ENCODE measurements at regions not wholly inside any gene's neighbourhood (a gene's known extent, or its start where the extent isn't known, plus 50 kb on each side); places are given as distances from the start of the nearest gene placed in this dataset.

GRCh38 chr18:1983746-1984515 lies 587.4 kb downstream of the METTL4 start:
- no peak for DNase-seq (ENCODE audit: low spot score)
- no peak overlapping the region for H3K4me3 ChIP-seq
- TF ChIP-seq CTCF (IDR thresholded peaks at IDR 0.05), result no peak
- no peak overlapping the region for H3K27ac ChIP-seq

- no peak for TF ChIP-seq CTCF (IDR thresholded peaks at IDR 0.05)
- Histone ChIP-seq H3K4me3 (no peak overlapping the region), H3K27ac (no peak overlapping the region)
- DNase-seq (ENCODE audit: low spot score), result no peak
Observed at GRCh38 chr18:1993866-1994265, 577.4 kb downstream of the METTL4 start.

DNA sequence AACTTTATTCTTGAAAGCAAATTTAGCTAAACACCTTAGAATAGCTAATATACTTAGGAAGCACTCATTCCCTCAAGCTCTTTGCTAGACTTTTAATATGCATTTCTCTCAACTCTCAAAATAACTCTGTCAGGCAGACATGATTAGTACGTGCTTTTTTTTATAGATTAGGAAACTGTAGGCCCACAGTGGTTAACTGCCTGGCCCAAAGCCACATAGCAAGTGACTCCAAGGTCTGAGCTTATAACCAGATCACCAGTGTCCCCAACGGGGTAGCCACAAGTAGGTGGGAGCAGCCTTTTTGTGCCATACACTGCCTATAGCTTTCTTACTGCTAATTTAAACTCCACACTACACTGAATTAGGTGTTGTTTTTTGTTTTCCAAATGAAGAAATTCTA lies 576.8 kb downstream of the METTL4 start:
- H3K27ac ChIP-seq, result no peak overlapping the region
- H3K4me3 ChIP-seq, result no peak overlapping the region
- TF ChIP-seq CTCF (IDR thresholded peaks at IDR 0.05), result no peak
- no peak for DNase-seq (ENCODE audit: low spot score)

DNA sequence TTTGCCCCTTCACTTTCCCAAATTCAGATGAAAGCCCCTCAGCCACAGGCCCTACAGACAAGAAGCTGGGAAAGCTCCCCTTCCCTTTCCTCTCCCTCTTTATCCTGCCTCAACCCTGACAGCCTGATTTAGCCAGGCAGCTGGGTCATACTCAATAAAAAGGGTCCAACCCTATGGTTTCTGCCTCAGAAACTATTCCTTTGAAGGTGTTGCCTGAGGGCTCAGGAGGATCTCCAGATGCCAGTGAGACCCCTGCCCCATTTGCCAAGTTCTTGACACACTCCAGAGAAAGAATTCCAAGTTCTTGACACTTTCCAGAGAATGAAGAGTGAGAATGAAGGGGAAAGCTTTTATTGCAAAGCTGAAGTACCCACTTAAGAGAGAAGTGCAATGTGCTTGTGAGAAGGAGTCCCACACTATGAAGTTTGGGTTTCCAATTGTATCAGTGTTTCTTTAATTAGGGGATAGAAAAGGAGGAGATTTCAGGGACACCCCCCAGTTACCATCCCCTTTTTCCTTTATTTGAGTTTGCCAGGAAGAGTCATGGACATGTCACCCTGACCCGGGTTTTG lies 576.2 kb downstream of the METTL4 start:
- H3K4me3 ChIP-seq, result no peak overlapping the region
- DNase-seq (ENCODE audit: low spot score), result no peak
- H3K27ac ChIP-seq, result no peak overlapping the region
- TF ChIP-seq CTCF (IDR thresholded peaks at IDR 0.05), result no peak

GRCh38 chr18:1998121-1998520 lies 573.2 kb downstream of the METTL4 start:
- no peak for DNase-seq (ENCODE audit: low spot score)
- Histone ChIP-seq H3K4me3 (no peak overlapping the region), H3K27ac (no peak overlapping the region)
- no peak for TF ChIP-seq CTCF (IDR thresholded peaks at IDR 0.05)

DNA sequence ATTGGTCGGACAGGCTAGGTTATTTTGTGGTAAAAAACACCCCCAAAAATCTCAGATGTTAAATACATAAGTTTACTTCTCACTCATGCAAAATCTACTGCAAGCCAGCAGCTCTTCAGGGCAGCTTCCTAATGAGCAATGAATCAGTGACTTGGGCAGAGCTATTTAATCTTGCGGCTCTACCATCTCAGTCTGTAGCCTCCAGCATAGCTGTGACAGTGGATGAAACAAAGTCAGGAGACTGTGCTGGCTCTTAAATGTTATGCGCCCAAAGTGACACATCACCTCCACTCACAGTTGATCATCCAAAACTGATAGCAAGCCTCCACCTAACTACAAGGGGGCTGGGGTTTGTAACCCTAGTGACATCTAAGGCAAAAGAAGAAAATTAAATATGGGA lies 571.9 kb downstream of the METTL4 start:
- H3K27ac ChIP-seq, result no peak overlapping the region
- no peak for DNase-seq (ENCODE audit: low spot score)
- H3K4me3 ChIP-seq, result no peak overlapping the region
- no peak for TF ChIP-seq CTCF (IDR thresholded peaks at IDR 0.05)

- TF ChIP-seq CTCF (IDR thresholded peaks at IDR 0.05), result no peak
- Histone ChIP-seq H3K27ac (no peak overlapping the region), H3K4me3 (no peak overlapping the region)
- no peak for DNase-seq (ENCODE audit: low spot score)
Observed at GRCh38 chr18:2002151-2002550, 569.2 kb downstream of the METTL4 start.
